Parathyroid adenoma (tissue), 2 donors: ENCODE measurements at regions not wholly inside any gene's neighbourhood (a gene's known extent, or its start where the extent isn't known, plus 50 kb on each side); places are given as distances from the start of the nearest gene placed in this dataset.

Experiments used
- H2AFZ ChIP-seq: fragments of 300-600 bp; sonication (generic); one replicate; pipeline ENCODE4 v1.7.0; 2017; ENCODE audit warnings: antibody characterized with exemption, mild to moderate bottlenecking
- H3K27ac ChIP-seq: fragments of 300-600 bp; sonication (generic); one replicate; pipeline ENCODE4 v1.7.0; 2017
- H3K27me3 ChIP-seq: fragments of 300-600 bp; sonication (generic); one replicate; pipeline ENCODE4 v1.7.0; 2017; ENCODE audit warnings: low read length; ENCODE audit not compliant: control insufficient read depth, insufficient read depth
- H3K36me3 ChIP-seq: fragments of 300-600 bp; sonication (generic); one replicate; pipeline ENCODE4 v1.7.0; 2017; ENCODE audit warnings: low read length; ENCODE audit not compliant: control insufficient read depth, insufficient read depth
- H3K4me1 ChIP-seq: fragments of 300-600 bp; sonication (generic); one replicate; pipeline ENCODE4 v1.7.0; 2017; ENCODE audit warnings: control low read depth
- H3K4me2 ChIP-seq: fragments of 300-600 bp; sonication (generic); one replicate; pipeline ENCODE4 v1.7.0; 2017; ENCODE audit warnings: low read length
- H3K4me3 ChIP-seq: fragments of 300-600 bp; sonication (generic); one replicate; pipeline ENCODE4 v1.7.0; 2017; ENCODE audit warnings: low read depth, low read length
- H3K79me2 ChIP-seq: fragments of 300-600 bp; sonication (generic); one replicate; pipeline ENCODE4 v1.7.0; 2017; ENCODE audit warnings: control low read depth
- H3K9ac ChIP-seq: fragments of 300-600 bp; sonication (generic); one replicate; pipeline ENCODE4 v1.7.0; 2017; ENCODE audit warnings: mild to moderate bottlenecking
- H3K9me3 ChIP-seq: fragments of 300-600 bp; sonication (generic); one replicate; pipeline ENCODE4 v1.7.0; 2017; ENCODE audit warnings: low read length; ENCODE audit not compliant: control insufficient read depth
- CTCF ChIP-seq: fragments of 300-600 bp; sonication (generic); IDR thresholded peaks from one replicate; pipeline ENCODE4 v1.7.0; 2017; ENCODE audit warnings: antibody characterized with exemption, mild to moderate bottlenecking
- donor health status: primary hyperparathyroidism.

- Histone ChIP-seq H3K4me2 (no peak overlapping the region), H2AFZ (no peak overlapping the region), H3K4me1 (no peaks in the 10 kb centered on the region), H3K9ac (no peak overlapping the region), H3K4me3 (no peak overlapping the region), H3K27ac (no peak overlapping the region), H3K36me3 (no peaks in the 10 kb centered on the region), H3K79me2 (no peaks in the 10 kb centered on the region), H3K27me3 (no peaks in the 10 kb centered on the region), H3K9me3 (no peaks in the 10 kb centered on the region)
- TF ChIP-seq CTCF: no peak
Observed at GRCh38 chr4:81611221-81611620, 139.5 kb upstream of the RASGEF1B start.

GRCh38 chr4:81609844-81610243 is 138.1 kb upstream of the RASGEF1B start:
- Histone ChIP-seq H3K79me2 (no peaks in the 10 kb centered on the region), H3K9me3 (no peaks in the 10 kb centered on the region), H3K27ac (no peak overlapping the region), H3K27me3 (no peaks in the 10 kb centered on the region), H3K36me3 (no peaks in the 10 kb centered on the region), H3K4me1 (no peaks in the 10 kb centered on the region), H3K9ac (no peak overlapping the region), H3K4me3 (no peak overlapping the region), H2AFZ (no peak overlapping the region), H3K4me2 (no peak overlapping the region)
- no peak for TF ChIP-seq CTCF

GRCh38 chr4:81607950-81608349 is 136.2 kb upstream of the RASGEF1B start:
- no peak overlapping the region for H3K4me2 ChIP-seq
- no peaks in the 10 kb centered on the region for H3K9me3 ChIP-seq
- H3K9ac ChIP-seq: no peak overlapping the region
- no peaks in the 10 kb centered on the region for H3K4me1 ChIP-seq
- H2AFZ ChIP-seq: no peak overlapping the region
- H3K27ac ChIP-seq: no peak overlapping the region
- H3K4me3 ChIP-seq: no peak overlapping the region
- H3K36me3 ChIP-seq: no peaks in the 10 kb centered on the region
- no peaks in the 10 kb centered on the region for H3K79me2 ChIP-seq
- no peak for TF ChIP-seq CTCF
- H3K27me3 ChIP-seq: no peaks in the 10 kb centered on the region

- H3K9ac ChIP-seq: no peak overlapping the region
- no peaks in the 10 kb centered on the region for H3K27me3 ChIP-seq
- no peak overlapping the region for H3K4me3 ChIP-seq
- TF ChIP-seq CTCF: no peak
- peak overlapping the region; percentile 38 for H2AFZ ChIP-seq
- H3K4me1 ChIP-seq: no peaks in the 10 kb centered on the region
- no peak overlapping the region for H3K27ac ChIP-seq
- no peaks in the 10 kb centered on the region for H3K36me3 ChIP-seq
- H3K4me2 ChIP-seq: no peak overlapping the region
- no peaks in the 10 kb centered on the region for H3K9me3 ChIP-seq
- no peaks in the 10 kb centered on the region for H3K79me2 ChIP-seq
Observed at GRCh38 chr4:81606801-81607501, 135.2 kb upstream of the RASGEF1B start.

GRCh38 chr4:81606166-81606565 is 134.5 kb upstream of the RASGEF1B start:
- no peaks in the 10 kb centered on the region for H3K4me1 ChIP-seq
- H3K9me3 ChIP-seq: no peaks in the 10 kb centered on the region
- TF ChIP-seq CTCF: no peak
- H3K27me3 ChIP-seq: no peaks in the 10 kb centered on the region
- no peak overlapping the region for H3K4me2 ChIP-seq
- no peaks in the 10 kb centered on the region for H3K36me3 ChIP-seq
- peak overlapping the region; percentile 38 for H2AFZ ChIP-seq
- no peak overlapping the region for H3K27ac ChIP-seq
- H3K79me2 ChIP-seq: no peaks in the 10 kb centered on the region
- H3K9ac ChIP-seq: no peak overlapping the region
- H3K4me3 ChIP-seq: no peak overlapping the region
